Neural crest cell (in vitro differentiated cells): ENCODE measurements at regions not wholly inside any gene's neighbourhood (a gene's known extent, or its start where the extent isn't known, plus 50 kb on each side); places are given as distances from the start of the nearest gene placed in this dataset.
"Not testable (repeated sequence)": the region's sequence is repeated elsewhere in the genome, so short reads cannot be mapped to it uniquely, and the experiment has no call there.

ENCODE experiments used
- DNase-seq: peaks from one replicate; pipeline ENCODE4 v3.0.0; 2021; ENCODE audit warnings: low read depth, mixed read lengths, low spot score
- H3K27ac Mint-ChIP-seq: one replicate; pipeline ENCODE4 v1.8.0; 2021; ENCODE audit warnings: mild to moderate bottlenecking, mixed read lengths; ENCODE audit not compliant: unreplicated experiment
- H3K27me3 Mint-ChIP-seq: 2 replicates; pipeline ENCODE4 v1.8.0; 2021; ENCODE audit warnings: low read depth, mild to moderate bottlenecking, mixed read lengths
- H3K36me3 Mint-ChIP-seq: 2 replicates; pipeline ENCODE4 v1.8.0; 2021; ENCODE audit warnings: low read depth, mild to moderate bottlenecking, mixed read lengths
- H3K4me1 Mint-ChIP-seq: 2 replicates; pipeline ENCODE4 v1.8.0; 2021; ENCODE audit warnings: mixed read lengths
- H3K4me3 Mint-ChIP-seq: one replicate; pipeline ENCODE4 v1.8.0; 2021; ENCODE audit warnings: mild to moderate bottlenecking, mixed read lengths
- H3K9me3 Mint-ChIP-seq: 2 replicates; pipeline ENCODE4 v1.8.0; 2021; ENCODE audit warnings: mixed read lengths
- TF ChIP-seq, protein P1 (sequence below): fragments of 200-600 bp; sonication (generic); conservative IDR thresholded peaks from 2 replicates; pipeline ENCODE4 v1.5.0; 2021; ENCODE audit warnings: antibody characterized with exemption, mild to moderate bottlenecking

DNA sequence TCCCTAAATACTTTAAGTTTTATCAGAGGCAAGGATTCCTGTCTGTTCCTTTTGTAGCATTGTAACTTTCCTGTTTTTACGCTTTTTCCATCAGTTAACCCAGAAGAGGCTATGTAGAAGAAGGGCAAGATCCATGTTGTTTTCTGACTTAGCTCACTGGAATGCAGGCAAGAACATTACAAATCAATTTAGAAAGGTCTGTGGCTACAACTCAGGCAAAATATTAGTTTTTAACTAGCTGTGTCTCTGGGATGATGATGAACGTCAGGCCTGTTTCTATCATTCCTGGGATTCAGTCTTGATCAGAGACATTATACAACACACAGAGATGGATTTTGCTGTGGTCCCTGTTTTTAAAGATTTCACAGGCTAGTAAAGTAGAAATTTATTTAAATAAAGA, 813.0 kb upstream of the POU3F4 start:
- H3K27me3 Mint-ChIP-seq: no peaks in the 10 kb centered on the region
- DNase-seq: no peak

DNA sequence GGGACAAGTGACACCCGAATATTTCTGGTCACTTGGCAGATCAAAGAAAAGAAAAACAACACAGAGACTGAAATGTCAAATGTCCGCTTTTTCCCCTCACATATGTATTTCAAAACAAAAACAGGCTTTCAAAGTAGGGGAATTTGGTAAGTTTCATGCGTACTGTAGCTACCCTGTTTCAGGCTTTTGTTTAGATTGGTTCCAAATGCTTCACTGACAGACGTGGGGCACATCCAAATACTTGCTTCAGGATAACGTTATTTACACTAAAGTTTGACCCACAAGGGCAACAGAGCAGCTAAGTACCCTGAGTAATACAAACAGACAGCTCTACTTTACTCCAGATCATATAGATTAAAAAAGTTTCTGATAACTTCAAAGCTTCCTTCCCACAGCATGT, 804.5 kb upstream of the POU3F4 start:
- TF ChIP-seq, protein P1, sequence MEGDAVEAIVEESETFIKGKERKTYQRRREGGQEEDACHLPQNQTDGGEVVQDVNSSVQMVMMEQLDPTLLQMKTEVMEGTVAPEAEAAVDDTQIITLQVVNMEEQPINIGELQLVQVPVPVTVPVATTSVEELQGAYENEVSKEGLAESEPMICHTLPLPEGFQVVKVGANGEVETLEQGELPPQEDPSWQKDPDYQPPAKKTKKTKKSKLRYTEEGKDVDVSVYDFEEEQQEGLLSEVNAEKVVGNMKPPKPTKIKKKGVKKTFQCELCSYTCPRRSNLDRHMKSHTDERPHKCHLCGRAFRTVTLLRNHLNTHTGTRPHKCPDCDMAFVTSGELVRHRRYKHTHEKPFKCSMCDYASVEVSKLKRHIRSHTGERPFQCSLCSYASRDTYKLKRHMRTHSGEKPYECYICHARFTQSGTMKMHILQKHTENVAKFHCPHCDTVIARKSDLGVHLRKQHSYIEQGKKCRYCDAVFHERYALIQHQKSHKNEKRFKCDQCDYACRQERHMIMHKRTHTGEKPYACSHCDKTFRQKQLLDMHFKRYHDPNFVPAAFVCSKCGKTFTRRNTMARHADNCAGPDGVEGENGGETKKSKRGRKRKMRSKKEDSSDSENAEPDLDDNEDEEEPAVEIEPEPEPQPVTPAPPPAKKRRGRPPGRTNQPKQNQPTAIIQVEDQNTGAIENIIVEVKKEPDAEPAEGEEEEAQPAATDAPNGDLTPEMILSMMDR: no peak
- Mint-ChIP-seq H3K4me3 (no peak overlapping the region), H3K9me3 (peaks cover 4% of the 10 kb centered on the region), H3K36me3 (no peaks in the 10 kb centered on the region), H3K27ac (peak overlapping the region; percentile 67), H3K4me1 (peaks cover 50% of the 10 kb centered on the region), H3K27me3 (no peaks in the 10 kb centered on the region)
- DNase-seq: no peak

More for the DNA sequence above, 813.0 kb upstream of the POU3F4 start:
- no peaks in the 10 kb centered on the region for H3K4me1 Mint-ChIP-seq
- no peaks in the 10 kb centered on the region for H3K36me3 Mint-ChIP-seq
- H3K9me3 Mint-ChIP-seq: peaks cover 10% of the 10 kb centered on the region
- no peak overlapping the region for H3K4me3 Mint-ChIP-seq
- no peak overlapping the region for H3K27ac Mint-ChIP-seq
- TF ChIP-seq, protein P1: no peak

DNA sequence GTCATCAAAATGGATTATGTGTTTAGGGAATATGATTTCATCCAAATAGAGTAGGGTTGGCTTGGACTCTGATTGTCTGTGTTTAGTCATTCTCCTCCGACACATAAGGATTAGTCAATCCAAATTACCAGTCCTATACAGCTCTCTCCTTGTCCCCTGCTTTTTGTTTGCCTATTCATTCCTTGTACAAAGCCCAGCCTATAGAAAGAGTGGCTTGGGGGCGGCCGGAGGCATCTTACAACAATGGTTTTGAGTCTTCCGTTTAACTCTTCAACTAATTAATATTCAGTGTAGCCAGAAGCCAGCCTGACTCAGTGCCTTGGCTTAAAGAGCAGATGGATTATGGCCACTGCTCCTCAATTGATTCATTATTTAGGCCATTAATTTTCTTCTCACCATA, 796.6 kb upstream of the POU3F4 start:
- H3K4me1 Mint-ChIP-seq: peaks cover 41% of the 10 kb centered on the region
- TF ChIP-seq, protein P1: no peak
- H3K27ac Mint-ChIP-seq: peak overlapping the region; percentile 47
- H3K4me3 Mint-ChIP-seq: peak overlapping the region; percentile 7
- no peaks in the 10 kb centered on the region for H3K36me3 Mint-ChIP-seq
- no peaks in the 10 kb centered on the region for H3K27me3 Mint-ChIP-seq
- peak; percentile 5 for DNase-seq
- H3K9me3 Mint-ChIP-seq: peaks cover 2% of the 10 kb centered on the region

DNA sequence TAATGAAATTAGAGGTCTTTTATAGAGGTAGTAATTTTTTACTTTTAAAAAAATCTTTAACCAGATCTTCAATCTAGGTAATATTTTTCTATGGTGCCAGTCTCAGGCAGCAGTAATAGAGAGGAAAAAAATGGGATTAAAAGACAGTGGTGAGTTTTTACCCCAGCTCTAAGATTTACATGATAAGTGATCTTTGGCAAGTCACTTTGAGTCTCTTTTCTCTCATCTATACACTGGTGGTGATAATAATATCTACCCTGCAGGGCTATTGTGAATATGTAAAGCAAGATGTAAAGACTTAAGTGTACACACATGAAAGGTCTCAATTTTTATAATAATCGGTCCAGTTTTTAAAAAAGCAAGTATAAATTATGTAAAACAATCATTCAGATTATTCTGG, 786.2 kb upstream of the POU3F4 start:
- Mint-ChIP-seq H3K9me3 (no peaks in the 10 kb centered on the region), H3K36me3 (no peaks in the 10 kb centered on the region), H3K27ac (no peak overlapping the region), H3K4me3 (no peak overlapping the region), H3K4me1 (peaks cover 35% of the 10 kb centered on the region), H3K27me3 (no peaks in the 10 kb centered on the region)
- TF ChIP-seq, protein P1: no peak
- DNase-seq: no peak

DNA sequence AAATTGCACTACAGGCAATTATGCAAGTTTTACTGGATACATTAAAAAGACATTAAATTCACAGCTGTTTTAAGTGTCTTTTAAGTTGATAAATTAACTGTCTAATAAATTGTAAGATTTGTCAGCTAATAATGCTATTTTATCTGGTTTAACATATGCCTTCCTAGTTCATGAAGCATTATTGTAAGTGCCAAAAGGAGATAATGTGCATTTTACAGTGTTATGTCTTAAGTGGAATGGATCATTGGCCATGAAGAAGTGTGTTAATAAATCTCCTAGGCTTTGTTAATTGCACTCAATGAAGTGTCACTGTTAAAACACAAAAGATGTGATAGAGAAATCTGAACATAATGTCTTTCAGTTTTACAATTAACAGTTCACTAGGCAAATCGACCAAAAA, 784.3 kb upstream of the POU3F4 start:
- TF ChIP-seq, protein P1: no peak
- no peaks in the 10 kb centered on the region for H3K36me3 Mint-ChIP-seq
- peaks cover 35% of the 10 kb centered on the region for H3K4me1 Mint-ChIP-seq
- no peaks in the 10 kb centered on the region for H3K27me3 Mint-ChIP-seq
- no peaks in the 10 kb centered on the region for H3K9me3 Mint-ChIP-seq
- no peak overlapping the region for H3K4me3 Mint-ChIP-seq
- DNase-seq: no peak
- no peak overlapping the region for H3K27ac Mint-ChIP-seq

DNA sequence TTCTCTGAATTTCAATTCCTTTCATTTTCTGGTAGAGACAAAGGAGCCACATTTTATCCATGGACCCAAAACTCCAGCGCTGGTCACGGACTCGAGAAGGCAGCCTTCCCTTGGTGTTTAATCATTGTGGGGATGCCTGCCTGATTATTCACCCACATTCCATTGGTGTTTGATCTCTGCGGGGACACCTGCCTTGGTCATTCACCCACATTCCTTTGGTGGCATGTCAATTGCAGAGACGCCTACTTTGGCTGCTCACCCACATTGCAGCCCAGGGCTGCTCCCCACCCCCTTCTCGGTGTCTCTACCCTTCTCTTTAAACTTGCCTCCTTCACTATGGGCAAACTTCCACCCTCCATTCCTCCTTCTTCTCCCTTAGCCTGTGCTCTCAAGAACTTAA, 780.7 kb upstream of the POU3F4 start:
- not testable (repeated sequence) for H3K9me3 Mint-ChIP-seq, H3K36me3 Mint-ChIP-seq, H3K27me3 Mint-ChIP-seq, H3K4me3 Mint-ChIP-seq, DNase-seq, H3K27ac Mint-ChIP-seq
- H3K4me1 Mint-ChIP-seq: peaks cover 28% of the 10 kb centered on the region
